C4-2B (cell line): ENCODE measurements at regions not wholly inside any gene's neighbourhood (a gene's known extent, or its start where the extent isn't known, plus 50 kb on each side); places are given as distances from the start of the nearest gene placed in this dataset.

ENCODE experiments used
- CTCF ChIP-seq: fragments of 450-650 bp; conservative IDR thresholded peaks from 2 replicates; pipeline ENCODE4 v1.5.1; 2017; ENCODE audit warnings: mild to moderate bottlenecking
- ZFX ChIP-seq: fragments of 450-650 bp; IDR thresholded peaks from 2 replicates; pipeline ENCODE4 v1.6.1; 2017

GRCh38 chr5:102638316-102638715, 116.8 kb upstream of the PAM start:
- no peak for TF ChIP-seq CTCF
- no peak for TF ChIP-seq ZFX
